Hepatocyte (in vitro differentiated cells): ENCODE measurements at regions not wholly inside any gene's neighbourhood (a gene's known extent, or its start where the extent isn't known, plus 50 kb on each side); places are given as distances from the start of the nearest gene placed in this dataset.
"Not testable (repeated sequence)": the region's sequence is repeated elsewhere in the genome, so short reads cannot be mapped to it uniquely, and the experiment has no call there.

Experiments used
- DNase-seq: peaks from one replicate; pipeline ENCODE4 v3.0.0-alpha.2; 2016; ENCODE audit warnings: low spot score
- H2AFZ ChIP-seq: fragments of 200-600 bp; sonication (generic); 2 replicates; pipeline ENCODE4 v1.6.0; 2016; ENCODE audit warnings: antibody characterized with exemption, mild to moderate bottlenecking
- H3K27ac ChIP-seq: fragments of 200-600 bp; sonication (generic); 2 replicates; pipeline ENCODE4 v1.5.1; 2016; ENCODE audit warnings: mild to moderate bottlenecking
- H3K27me3 ChIP-seq: fragments of 200-600 bp; sonication (generic); 2 replicates; pipeline ENCODE4 v1.6.1; 2016
- H3K36me3 ChIP-seq: fragments of 200-600 bp; sonication (generic); replicated peaks from 2 replicates; pipeline ENCODE4 v1.5.1; 2016; ENCODE audit warnings: low read depth; ENCODE audit not compliant: insufficient read depth
- H3K4me1 ChIP-seq: fragments of 200-600 bp; sonication (generic); 2 replicates; pipeline ENCODE4 v1.5.1; 2016; ENCODE audit warnings: mild to moderate bottlenecking, moderate library complexity; ENCODE audit not compliant: insufficient read depth
- H3K4me2 ChIP-seq: fragments of 200-600 bp; sonication (generic); 2 replicates; pipeline ENCODE4 v1.6.0; 2016
- H3K4me3 ChIP-seq: fragments of 200-600 bp; sonication (generic); 2 replicates; pipeline ENCODE4 v1.5.1; 2016; ENCODE audit warnings: mild to moderate bottlenecking
- H3K79me2 ChIP-seq: fragments of 200-600 bp; sonication (generic); 2 replicates; pipeline ENCODE4 v1.6.0; 2017; ENCODE audit warnings: mild to moderate bottlenecking
- H3K9me2 ChIP-seq: fragments of 200-600 bp; sonication (generic); replicated peaks from 2 replicates; pipeline ENCODE4 v1.6.0; 2017; ENCODE audit warnings: mild to moderate bottlenecking; ENCODE audit not compliant: insufficient read depth
- H3K9me3 ChIP-seq: fragments of 200-600 bp; sonication (generic); 2 replicates; pipeline ENCODE4 v1.5.1; 2016; ENCODE audit warnings: low read depth, mild to moderate bottlenecking
- H4K20me1 ChIP-seq: fragments of 200-600 bp; sonication (generic); 2 replicates; pipeline ENCODE4 v1.6.0; 2016; ENCODE audit warnings: mild to moderate bottlenecking; ENCODE audit not compliant: insufficient read depth, poor library complexity, severe bottlenecking
- CTCF ChIP-seq: fragments of 200-600 bp; sonication (generic); IDR thresholded peaks from 2 replicates; pipeline ENCODE4 v1.5.1; 2016; ENCODE audit warnings: antibody characterized with exemption, mild to moderate bottlenecking; ENCODE audit not compliant: poor library complexity
- EZH2 ChIP-seq: fragments of 200-600 bp; sonication (generic); IDR thresholded peaks from 2 replicates; pipeline ENCODE4 v1.6.1; 2016; ENCODE audit warnings: antibody characterized with exemption, mild to moderate bottlenecking, borderline replicate concordance
- EZH2phosphoT487 ChIP-seq: fragments of 200-600 bp; sonication (generic); IDR thresholded peaks from one replicate; pipeline ENCODE4 v1.6.1; 2018; ENCODE audit warnings: antibody characterized with exemption, mild to moderate bottlenecking, low read depth, moderate library complexity; ENCODE audit not compliant: unreplicated experiment, severe bottlenecking
- WGBS: methylation state at CpG from one replicate; pipeline ENCODE4 v1.1.6; 2016; ENCODE audit warnings: low lambda C conversion rate; ENCODE audit errors: missing lambda C conversion rate; 5-methylcytosine and 5-hydroxymethylcytosine counted together

- no peaks in the 10 kb centered on the region for H3K9me3 ChIP-seq
- no peaks in the 10 kb centered on the region for H3K4me1 ChIP-seq
- no peaks in the 10 kb centered on the region for H3K27me3 ChIP-seq
- no peak overlapping the region for H3K27ac ChIP-seq
- no peaks in the 10 kb centered on the region for H3K79me2 ChIP-seq
- TF ChIP-seq EZH2phosphoT487 (no peak), EZH2 (no peak), CTCF (no peak)
- H3K4me2 ChIP-seq, result no peak overlapping the region
- no peak overlapping the region for H3K4me3 ChIP-seq
- H3K36me3 ChIP-seq, result no peaks in the 10 kb centered on the region
- no peaks in the 10 kb centered on the region for H4K20me1 ChIP-seq
- DNase-seq, result no peak
- H2AFZ ChIP-seq, result no peak overlapping the region
- 96% methylated on average over 19 of the region's 23 CpGs for WGBS
- H3K9me2 ChIP-seq, result no peaks in the 10 kb centered on the region
Observed at GRCh38 chr4:112830753-112831386, 193.9 kb downstream of the LARP7 start.

GRCh38 chr4:112832493-112832892, 195.6 kb downstream of the LARP7 start:
- DNase-seq, result no peak
- Histone ChIP-seq H3K9me3 (no peaks in the 10 kb centered on the region), H2AFZ (no peak overlapping the region), H3K79me2 (no peaks in the 10 kb centered on the region), H3K4me2 (no peak overlapping the region), H4K20me1 (no peaks in the 10 kb centered on the region), H3K27me3 (no peaks in the 10 kb centered on the region), H3K4me1 (no peaks in the 10 kb centered on the region), H3K4me3 (no peak overlapping the region), H3K9me2 (no peaks in the 10 kb centered on the region), H3K36me3 (no peaks in the 10 kb centered on the region), H3K27ac (no peak overlapping the region)
- no peak for TF ChIP-seq CTCF
- TF ChIP-seq EZH2phosphoT487, result no peak
- no peak for TF ChIP-seq EZH2

- Histone ChIP-seq H3K9me3 (no peaks in the 10 kb centered on the region), H2AFZ (no peak overlapping the region), H3K4me3 (no peak overlapping the region), H3K9me2 (no peaks in the 10 kb centered on the region), H4K20me1 (no peaks in the 10 kb centered on the region), H3K27me3 (no peaks in the 10 kb centered on the region), H3K36me3 (no peaks in the 10 kb centered on the region), H3K4me2 (no peak overlapping the region), H3K79me2 (no peaks in the 10 kb centered on the region), H3K4me1 (no peaks in the 10 kb centered on the region), H3K27ac (no peak overlapping the region)
- 79% methylated on average over 1 of the region's 1 CpG for WGBS
- DNase-seq, result no peak
- no peak for TF ChIP-seq EZH2phosphoT487
- TF ChIP-seq CTCF, result no peak
- TF ChIP-seq EZH2, result no peak
Observed at GRCh38 chr4:112836895-112837294, 200.0 kb downstream of the LARP7 start.

- H3K9me2 ChIP-seq, H3K27me3 ChIP-seq, H4K20me1 ChIP-seq, H3K27ac ChIP-seq, H3K4me2 ChIP-seq, H3K36me3 ChIP-seq, DNase-seq, H3K79me2 ChIP-seq, H2AFZ ChIP-seq, H3K9me3 ChIP-seq, H3K4me1 ChIP-seq, H3K4me3 ChIP-seq: not testable (repeated sequence)
- WGBS, result 87% methylated on average over 1 of the region's 1 CpG
Observed at GRCh38 chr4:112838015-112838414, 201.1 kb downstream of the LARP7 start.
